ENCODE measurements at regions not wholly inside any gene's neighbourhood (a gene's known extent, or its start where the extent isn't known, plus 50 kb on each side); places are given as distances from the start of the nearest gene placed in this dataset.
"Not testable (repeated sequence)": the region's sequence is repeated elsewhere in the genome, so short reads cannot be mapped to it uniquely, and the experiment has no call there.

DNA sequence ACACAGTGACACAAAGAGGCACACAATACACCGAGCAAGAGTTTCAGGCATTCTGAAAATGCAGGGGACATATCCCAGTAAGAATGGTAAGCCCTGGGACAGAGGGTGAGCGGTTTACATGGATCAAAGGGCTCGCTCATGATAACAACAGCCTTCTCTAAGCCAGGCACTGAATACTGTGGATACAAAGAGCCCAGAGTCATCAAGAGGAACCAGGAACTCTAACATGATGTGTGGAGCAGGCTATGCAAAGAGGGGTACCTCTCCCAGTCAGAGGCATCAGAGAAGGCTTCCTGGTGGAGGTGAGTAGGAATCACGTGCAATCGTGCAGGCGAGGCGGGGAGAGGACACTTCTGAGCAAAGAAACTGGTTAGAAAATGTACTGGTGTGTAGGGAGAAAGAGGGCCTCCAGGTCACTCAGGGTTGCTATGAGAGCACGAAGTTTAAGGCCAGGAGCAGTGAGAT is 76.9 kb upstream of the EEA1 start:
- TF ChIP-seq, protein P1, sequence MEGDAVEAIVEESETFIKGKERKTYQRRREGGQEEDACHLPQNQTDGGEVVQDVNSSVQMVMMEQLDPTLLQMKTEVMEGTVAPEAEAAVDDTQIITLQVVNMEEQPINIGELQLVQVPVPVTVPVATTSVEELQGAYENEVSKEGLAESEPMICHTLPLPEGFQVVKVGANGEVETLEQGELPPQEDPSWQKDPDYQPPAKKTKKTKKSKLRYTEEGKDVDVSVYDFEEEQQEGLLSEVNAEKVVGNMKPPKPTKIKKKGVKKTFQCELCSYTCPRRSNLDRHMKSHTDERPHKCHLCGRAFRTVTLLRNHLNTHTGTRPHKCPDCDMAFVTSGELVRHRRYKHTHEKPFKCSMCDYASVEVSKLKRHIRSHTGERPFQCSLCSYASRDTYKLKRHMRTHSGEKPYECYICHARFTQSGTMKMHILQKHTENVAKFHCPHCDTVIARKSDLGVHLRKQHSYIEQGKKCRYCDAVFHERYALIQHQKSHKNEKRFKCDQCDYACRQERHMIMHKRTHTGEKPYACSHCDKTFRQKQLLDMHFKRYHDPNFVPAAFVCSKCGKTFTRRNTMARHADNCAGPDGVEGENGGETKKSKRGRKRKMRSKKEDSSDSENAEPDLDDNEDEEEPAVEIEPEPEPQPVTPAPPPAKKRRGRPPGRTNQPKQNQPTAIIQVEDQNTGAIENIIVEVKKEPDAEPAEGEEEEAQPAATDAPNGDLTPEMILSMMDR (IDR thresholded peaks at IDR 0.05; ENCODE audit: insufficient read depth, low read depth, low read length): no peak
- H3K4me3 ChIP-seq (ENCODE audit: low read depth, low read length): no peak overlapping the region
- DNase-seq (ENCODE audit: low read depth): no peak

DNA sequence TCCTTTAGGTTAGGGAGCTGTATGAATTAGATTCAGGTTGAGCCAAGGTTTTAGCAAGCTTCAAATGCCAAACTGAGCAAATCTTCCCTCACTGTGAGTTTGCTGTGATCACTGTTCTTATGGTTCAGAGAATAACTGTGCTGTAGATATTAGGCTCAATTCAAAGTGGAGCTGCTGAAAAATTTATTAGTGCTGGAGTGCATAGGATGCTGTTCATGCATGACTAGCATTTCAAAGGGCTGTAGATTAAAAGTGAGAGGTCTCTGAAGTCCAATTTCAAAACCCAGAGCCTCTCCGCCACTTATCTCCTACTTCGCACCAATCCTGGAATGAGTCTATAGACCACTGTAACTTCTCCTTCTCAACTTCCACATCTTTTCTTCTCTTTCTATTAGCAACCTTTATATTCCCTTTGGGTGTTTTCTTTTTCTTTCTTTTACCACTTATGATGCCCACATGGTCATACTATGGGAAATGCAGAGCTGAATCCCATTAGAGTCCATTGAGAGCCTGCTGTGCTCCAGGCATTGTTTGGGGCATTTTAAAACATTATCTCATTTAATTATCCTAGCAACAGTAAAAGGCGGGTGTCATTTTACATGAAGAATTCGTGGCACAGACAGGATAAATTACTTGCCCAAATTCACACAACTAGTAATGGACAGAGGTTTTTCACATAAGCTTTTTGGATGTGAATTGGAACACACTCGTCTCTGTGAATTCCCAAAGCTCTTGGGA is 77.5 kb upstream of the EEA1 start:
- DNase-seq (ENCODE audit: low read depth): no peak
- TF ChIP-seq, protein P1 (IDR thresholded peaks at IDR 0.05; ENCODE audit: insufficient read depth, low read depth, low read length): no peak

DNA sequence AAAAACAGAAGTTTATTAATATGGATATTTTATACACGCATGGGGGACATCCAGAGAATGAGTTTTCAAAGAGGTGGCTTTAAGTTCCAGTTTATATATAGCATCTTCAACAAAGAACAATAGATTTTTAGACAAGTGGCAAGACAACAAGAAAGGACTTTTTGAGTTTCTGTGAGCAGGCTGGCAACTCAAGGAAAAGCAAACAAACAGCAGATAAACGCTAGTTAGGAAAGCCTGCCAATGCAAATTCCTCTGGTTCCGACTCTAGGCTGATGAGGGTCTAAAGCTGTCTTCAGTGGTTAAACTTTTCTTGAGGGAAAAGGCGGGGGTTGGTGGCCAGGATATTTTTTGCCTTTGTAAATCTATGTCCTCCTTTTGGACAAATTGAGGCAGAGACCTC is 78.4 kb upstream of the EEA1 start:
- TF ChIP-seq, protein P1 (IDR thresholded peaks at IDR 0.05; ENCODE audit: insufficient read depth, low read depth, low read length): no peak
- no peak overlapping the region for H3K4me3 ChIP-seq (ENCODE audit: low read depth, low read length)
- no peak for DNase-seq (ENCODE audit: low read depth)

More for the DNA sequence above, 77.5 kb upstream of the EEA1 start:
- no peak overlapping the region for H3K4me3 ChIP-seq (ENCODE audit: low read depth, low read length)

DNA sequence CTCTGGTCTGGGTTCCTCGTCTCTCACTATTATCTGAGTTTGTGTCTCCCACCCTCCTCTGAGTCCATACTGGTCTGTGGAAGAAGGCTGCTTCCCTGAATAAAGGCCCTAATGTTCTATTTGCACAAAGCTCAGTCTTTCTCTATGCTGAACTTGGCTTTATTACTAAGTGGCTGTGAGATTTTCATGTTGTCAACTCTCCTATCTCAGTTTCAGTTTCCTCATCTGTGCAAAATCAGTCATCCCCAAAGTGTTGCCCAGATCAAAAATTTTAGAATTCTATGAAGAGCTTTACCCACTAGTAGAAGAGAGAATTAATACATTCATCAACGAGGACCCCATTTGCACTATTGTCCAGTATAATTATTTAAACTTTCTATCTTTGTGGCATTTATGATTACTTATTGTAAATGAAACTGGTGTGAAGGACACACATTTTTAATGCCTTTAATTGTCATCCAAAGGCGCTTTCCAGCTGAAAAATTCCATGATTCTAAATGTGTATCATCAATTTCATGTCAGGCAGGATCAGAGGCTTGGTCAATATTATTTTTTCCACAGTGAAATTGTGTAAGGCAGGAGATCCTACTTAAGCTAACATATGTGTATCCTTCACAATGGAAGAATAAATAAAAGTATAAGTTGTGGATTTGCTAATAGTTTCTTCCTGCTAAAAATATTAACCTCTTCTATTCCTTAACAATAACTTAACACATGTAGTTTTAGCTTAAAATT is 79.1 kb upstream of the EEA1 start:
- no peak for DNase-seq (ENCODE audit: low read depth)
- H3K4me3 ChIP-seq (ENCODE audit: low read depth, low read length): no peak overlapping the region
- TF ChIP-seq, protein P1 (IDR thresholded peaks at IDR 0.05; ENCODE audit: insufficient read depth, low read depth, low read length): no peak

DNA sequence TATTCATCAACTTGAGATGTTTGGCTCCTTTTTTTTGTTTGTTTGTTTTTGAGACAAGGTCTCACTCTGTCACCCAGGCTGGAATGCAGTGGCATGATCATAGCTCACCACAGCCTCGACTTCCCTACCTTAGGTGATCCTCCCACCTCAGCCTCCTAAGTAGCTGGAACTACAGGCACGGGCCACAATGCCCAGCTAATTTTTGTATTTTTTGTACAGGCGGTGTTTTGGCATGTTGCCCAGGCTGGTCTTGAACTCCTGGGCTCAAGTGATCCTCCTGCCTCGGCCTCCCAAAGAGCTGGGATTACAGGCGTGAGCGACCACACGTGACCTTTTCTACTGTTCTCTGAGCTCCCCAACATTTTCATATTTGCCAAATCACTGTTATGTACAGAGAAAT is 79.8 kb upstream of the EEA1 start:
- not testable (repeated sequence) for H3K4me3 ChIP-seq (ENCODE audit: low read depth, low read length); DNase-seq (ENCODE audit: low read depth)

DNA sequence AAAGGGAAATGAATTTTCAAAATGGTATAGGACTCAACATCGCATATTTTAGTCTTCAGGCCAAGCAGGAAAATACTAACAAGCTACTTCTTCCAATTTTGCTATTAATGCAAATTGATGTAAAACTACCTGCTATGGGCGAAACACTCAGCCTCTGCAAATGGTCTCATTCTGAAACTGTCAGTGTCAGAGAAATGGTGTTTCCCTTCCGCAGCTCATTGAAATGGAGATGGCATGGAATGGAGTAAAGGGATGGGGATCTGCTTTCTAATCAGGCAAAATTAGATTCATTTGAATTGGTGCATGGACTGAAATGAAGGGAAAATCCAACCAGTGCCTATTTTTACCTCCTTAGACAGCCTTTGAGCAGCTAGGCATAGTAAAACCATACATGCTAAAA is 80.4 kb upstream of the EEA1 start:
- no peak overlapping the region for H3K4me3 ChIP-seq (ENCODE audit: low read depth, low read length)
- TF ChIP-seq, protein P1 (IDR thresholded peaks at IDR 0.05; ENCODE audit: insufficient read depth, low read depth, low read length): no peak
- no peak for DNase-seq (ENCODE audit: low read depth)

DNA sequence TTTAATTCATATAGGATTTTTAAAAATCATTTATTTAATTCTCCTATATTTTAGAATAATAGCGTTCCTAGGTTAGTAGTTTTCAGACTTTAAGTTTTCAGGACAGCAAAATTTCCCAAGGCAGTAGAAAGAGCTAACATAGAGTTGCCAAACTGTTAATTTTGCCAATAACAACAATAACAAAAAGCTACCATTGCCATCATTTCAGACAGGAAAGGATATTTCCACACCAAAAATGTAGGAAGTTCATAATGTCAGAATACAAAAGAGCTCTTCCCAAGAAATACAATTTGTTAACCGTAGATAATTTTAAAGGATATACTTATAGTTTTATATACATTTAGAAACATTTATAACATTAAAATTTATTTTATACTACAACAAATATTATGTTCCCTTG is 81.4 kb upstream of the EEA1 start:
- TF ChIP-seq, protein P1 (IDR thresholded peaks at IDR 0.05; ENCODE audit: insufficient read depth, low read depth, low read length): no peak
- DNase-seq (ENCODE audit: low read depth): no peak

More for the DNA sequence above, 81.4 kb upstream of the EEA1 start:
- H3K4me3 ChIP-seq (ENCODE audit: low read depth, low read length): no peak overlapping the region
